Right lobe of liver (tissue), 6 donors: ENCODE measurements at regions not wholly inside any gene's neighbourhood (a gene's known extent, or its start where the extent isn't known, plus 50 kb on each side); places are given as distances from the start of the nearest gene placed in this dataset.

Source experiments
- ATAC-seq, 4 donors: fragments of 200-7000 bp; cut with Tn5 transposase; one replicate each; pipeline ENCODE4 v1.9.1; 2020; ENCODE audit warnings: mild to moderate bottlenecking in 4 of 4, moderate library complexity in 4 of 4
- DNase-seq, 3 donors: peaks; one replicate each; pipeline ENCODE4 v3.0.0-alpha.2; 2020
- H3K27ac ChIP-seq, 3 donors: fragments of 200-600 bp; one replicate each; pipeline ENCODE4 v1.8.0; 2022
- H3K27me3 ChIP-seq, 2 donors: fragments of 200-600 bp; one replicate each; pipeline ENCODE4 v1.8.0; 2022
- H3K36me3 ChIP-seq, 4 donors: fragments of 200-600 bp; sonication (generic) in 1 of 4; one replicate each; pipeline versions ENCODE4 v1.5.1 to v1.8.0; 2017 to 2022; ENCODE audit warnings: control low read depth in 1 of 4
- H3K4me1 ChIP-seq, 4 donors: fragments of 200-600 bp; sonication (generic) in 1 of 4; one replicate each; pipeline versions ENCODE4 v1.5.1 to v1.8.0; 2017 to 2022; ENCODE audit warnings: control low read depth in 1 of 4
- H3K4me3 ChIP-seq, 3 donors: fragments of 200-600 bp; one replicate each; pipeline ENCODE4 v1.8.0; 2022
- H3K9me3 ChIP-seq, 4 donors: fragments of 200-600 bp; sonication (generic) in 1 of 4; one replicate each; pipeline versions ENCODE4 v1.5.1 to v1.8.0; 2017 to 2022; ENCODE audit warnings: control low read depth in 1 of 4
- POLR2A ChIP-seq: fragments of 450-650 bp; IDR thresholded peaks from one replicate; pipeline ENCODE4 v1.6.1; 2017; ENCODE audit warnings: antibody characterized with exemption, mild to moderate bottlenecking
- WGBS: methylation state at CpG from one replicate; pipeline ENCODE4 v1.1.6; 2018; ENCODE audit warnings: low coverage, low lambda C conversion rate; ENCODE audit not compliant: insufficient coverage; ENCODE audit errors: missing lambda C conversion rate; 5-methylcytosine and 5-hydroxymethylcytosine counted together
- intact Hi-C, 2 donors: fragments of 100-400 bp; cut with DNase I; formaldehyde crosslinking; loops; one replicate each; pipeline versions ENCODE4 v1.11.2 to v1.14.1; 2022
- TF ChIP-seq, protein P1 (sequence below), 4 donors: fragments of 200-600 bp in 3 of 4; fragments of 450-650 bp in 1 of 4; IDR thresholded peaks; one replicate each; pipeline versions ENCODE4 v1.5.1 to v1.8.0; 2016 to 2022; ENCODE audit warnings: antibody characterized with exemption in 4 of 4, mild to moderate bottlenecking in 2 of 4
- donor health status: DM: no; HTN: yes; CAD: no.
- donor health status: DM: no; HTN: no; CAD: no.
- donor health status: DM: no; HTN: no; CAD: no.
- donor health status: DM: no; HTN: yes; CAD: no.
- donor health status: DM: no; HTN: yes; CAD: no.

DNA sequence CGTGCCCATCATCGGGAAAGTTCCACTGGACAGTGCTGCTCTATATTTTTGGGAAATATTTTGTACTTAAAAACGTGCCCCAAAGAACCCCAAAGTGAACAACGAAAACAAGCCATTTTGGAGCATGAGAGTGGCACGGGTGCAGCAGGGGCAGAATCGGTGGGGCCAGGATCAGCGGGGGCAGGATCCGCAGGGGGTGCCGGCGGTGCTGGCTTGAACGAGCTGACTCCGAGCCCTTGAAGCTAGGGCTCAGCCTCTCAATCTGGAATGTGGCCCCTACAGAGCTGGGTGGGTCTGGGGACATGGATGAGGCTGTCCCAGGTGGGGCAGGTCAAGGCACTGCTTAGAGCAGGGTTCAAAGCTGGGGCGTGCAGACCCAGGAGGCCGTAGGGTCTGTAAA lies 104.7 kb upstream of the COL5A1 start:
- no peak overlapping the region for H3K4me3 ChIP-seq
- H3K36me3 ChIP-seq: no peaks in the 10 kb centered on the region
- no peaks in the 10 kb centered on the region for H3K9me3 ChIP-seq
- H3K4me1 ChIP-seq: no peaks in the 10 kb centered on the region
- intact Hi-C loops: no loop called here
- WGBS: 62% methylated on average over 3 of the region's 14 CpGs
- no peak for DNase-seq
- H3K27me3 ChIP-seq: no peaks in the 10 kb centered on the region
- no peak for TF ChIP-seq POLR2A
- TF ChIP-seq, protein P1, sequence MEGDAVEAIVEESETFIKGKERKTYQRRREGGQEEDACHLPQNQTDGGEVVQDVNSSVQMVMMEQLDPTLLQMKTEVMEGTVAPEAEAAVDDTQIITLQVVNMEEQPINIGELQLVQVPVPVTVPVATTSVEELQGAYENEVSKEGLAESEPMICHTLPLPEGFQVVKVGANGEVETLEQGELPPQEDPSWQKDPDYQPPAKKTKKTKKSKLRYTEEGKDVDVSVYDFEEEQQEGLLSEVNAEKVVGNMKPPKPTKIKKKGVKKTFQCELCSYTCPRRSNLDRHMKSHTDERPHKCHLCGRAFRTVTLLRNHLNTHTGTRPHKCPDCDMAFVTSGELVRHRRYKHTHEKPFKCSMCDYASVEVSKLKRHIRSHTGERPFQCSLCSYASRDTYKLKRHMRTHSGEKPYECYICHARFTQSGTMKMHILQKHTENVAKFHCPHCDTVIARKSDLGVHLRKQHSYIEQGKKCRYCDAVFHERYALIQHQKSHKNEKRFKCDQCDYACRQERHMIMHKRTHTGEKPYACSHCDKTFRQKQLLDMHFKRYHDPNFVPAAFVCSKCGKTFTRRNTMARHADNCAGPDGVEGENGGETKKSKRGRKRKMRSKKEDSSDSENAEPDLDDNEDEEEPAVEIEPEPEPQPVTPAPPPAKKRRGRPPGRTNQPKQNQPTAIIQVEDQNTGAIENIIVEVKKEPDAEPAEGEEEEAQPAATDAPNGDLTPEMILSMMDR (IDR thresholded peaks at IDR 0.05): no peak
- H3K27ac ChIP-seq: no peak overlapping the region
- no peak for ATAC-seq

DNA sequence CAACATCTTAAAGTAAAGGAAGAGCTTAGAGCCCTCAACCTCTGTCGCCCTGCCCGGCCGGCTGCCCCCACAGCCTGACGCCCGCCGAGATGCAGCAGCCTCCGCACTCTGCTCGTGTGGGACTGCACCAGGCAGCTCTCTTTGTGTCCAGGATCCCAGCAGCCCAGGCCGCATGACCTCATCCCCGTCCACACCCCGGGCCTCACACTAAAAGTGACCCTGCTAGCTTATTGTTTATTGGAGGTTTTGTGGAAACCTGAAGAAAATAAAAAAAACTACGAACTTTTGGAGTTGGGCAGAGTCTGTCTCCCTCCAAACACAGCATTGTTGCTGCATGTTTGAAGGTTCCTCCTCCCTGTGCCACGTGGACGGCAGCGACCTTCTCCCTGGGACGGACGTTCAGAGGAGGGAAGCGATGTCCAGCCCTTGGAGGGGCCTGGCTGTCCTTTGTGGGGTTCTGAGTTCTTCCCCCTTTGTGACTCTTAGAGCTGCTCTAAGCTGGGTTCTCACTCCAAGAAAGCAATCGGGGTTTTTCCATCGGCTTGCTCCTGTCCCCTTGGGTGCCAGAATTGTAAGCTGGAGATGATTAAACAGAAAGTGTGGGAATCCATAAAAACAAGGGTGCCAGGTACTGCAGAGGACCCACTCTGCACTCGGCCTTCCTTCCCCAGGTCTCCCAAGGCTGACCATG lies 103.5 kb upstream of the COL5A1 start:
- WGBS: 64% methylated on average over 17 of the region's 21 CpGs
- DNase-seq (no peak), ATAC-seq (no peak)
- H3K27me3 ChIP-seq: no peaks in the 10 kb centered on the region
- no peak overlapping the region for H3K4me3 ChIP-seq
- no peak overlapping the region for H3K27ac ChIP-seq
- H3K36me3 ChIP-seq: no peaks in the 10 kb centered on the region
- intact Hi-C loops: no loop called here
- TF ChIP-seq, protein P1 (IDR thresholded peaks at IDR 0.05): no peak
- TF ChIP-seq POLR2A: no peak
- H3K4me1 ChIP-seq: no peaks in the 10 kb centered on the region
- no peaks in the 10 kb centered on the region for H3K9me3 ChIP-seq

DNA sequence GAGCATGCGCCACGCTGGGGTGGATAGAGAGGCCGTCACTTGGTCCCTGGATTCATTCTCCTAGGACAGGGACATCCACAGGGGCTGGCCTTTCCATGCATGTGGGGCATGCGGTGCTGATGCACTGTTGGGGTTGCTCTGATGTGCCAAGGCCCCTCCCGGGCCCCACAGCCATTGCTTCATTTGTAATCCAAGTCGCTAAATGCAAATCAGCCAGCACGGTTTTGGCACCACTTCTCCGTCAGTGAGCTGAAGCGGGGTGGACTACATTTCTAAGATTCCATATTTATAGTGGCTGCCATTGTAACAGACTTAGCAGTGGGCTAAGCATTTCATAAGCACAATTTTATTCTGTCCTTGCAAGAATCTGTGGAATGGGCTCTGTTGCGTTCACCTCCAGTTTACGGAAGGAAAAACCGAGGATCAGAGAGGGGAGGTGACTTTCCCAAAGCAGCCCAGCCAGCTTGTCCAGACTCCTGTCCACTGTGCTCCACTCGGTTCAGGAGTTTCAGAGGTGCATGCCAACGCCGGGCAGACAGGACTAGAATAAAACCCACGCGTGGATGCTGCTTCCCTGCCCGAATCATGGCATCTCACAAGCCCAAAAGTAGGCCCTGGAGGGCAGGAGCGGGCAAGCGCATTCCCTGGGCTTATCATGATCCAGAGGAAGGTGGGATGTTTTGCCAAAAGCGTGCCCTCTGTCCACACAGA lies 102.6 kb upstream of the COL5A1 start:
- Histone ChIP-seq H3K27ac (no peak overlapping the region), H3K4me1 (no peaks in the 10 kb centered on the region), H3K4me3 (no peak overlapping the region), H3K36me3 (no peaks in the 10 kb centered on the region), H3K27me3 (no peaks in the 10 kb centered on the region), H3K9me3 (no peaks in the 10 kb centered on the region)
- intact Hi-C loops: no loop called here
- no peak for TF ChIP-seq POLR2A
- TF ChIP-seq, protein P1 (IDR thresholded peaks at IDR 0.05): no peak
- DNase-seq (no peak), ATAC-seq (no peak)
- WGBS: 73% methylated on average over 11 of the region's 21 CpGs

DNA sequence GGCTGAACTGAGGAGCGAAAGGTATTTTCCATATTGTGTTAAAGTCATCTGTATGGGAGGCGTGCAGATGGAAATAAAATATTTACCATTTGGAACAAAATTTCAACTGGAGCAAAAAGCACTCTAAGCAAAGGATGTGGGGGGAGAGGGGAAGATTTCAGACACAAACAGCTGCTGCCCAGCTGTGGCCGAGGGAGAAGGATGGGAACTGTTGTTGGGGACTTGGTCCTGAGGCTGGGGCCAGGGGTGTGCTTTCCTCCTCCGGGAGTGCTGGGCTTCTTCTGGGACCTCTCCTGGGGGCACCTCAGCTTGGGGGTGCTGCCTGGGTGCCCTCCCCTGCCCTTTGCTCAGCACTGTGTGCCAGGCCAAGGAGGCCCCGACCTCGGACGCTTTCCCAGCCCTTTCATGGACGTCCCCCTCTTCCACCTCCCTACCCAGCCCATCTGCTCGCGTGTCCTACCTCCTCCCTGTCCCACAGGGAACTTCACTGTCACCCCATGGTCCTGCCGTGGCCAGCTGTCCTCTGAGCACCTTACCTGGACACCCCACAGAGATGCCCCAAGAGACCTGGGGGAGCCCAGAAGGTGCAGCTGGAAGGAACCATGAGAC lies 101.9 kb upstream of the COL5A1 start:
- WGBS: 64% methylated on average over 5 of the region's 11 CpGs
- no peak for ATAC-seq
- Histone ChIP-seq H3K4me3 (no peak overlapping the region), H3K4me1 (no peaks in the 10 kb centered on the region), H3K9me3 (no peaks in the 10 kb centered on the region), H3K27me3 (no peaks in the 10 kb centered on the region), H3K27ac (no peak overlapping the region), H3K36me3 (no peaks in the 10 kb centered on the region)
- no peak for TF ChIP-seq POLR2A
- TF ChIP-seq, protein P1 (IDR thresholded peaks at IDR 0.05): no peak
- DNase-seq: no peak
- intact Hi-C loops: no loop called here
